Peyer's patch (tissue), 4 donors: ENCODE measurements at regions not wholly inside any gene's neighbourhood (a gene's known extent, or its start where the extent isn't known, plus 50 kb on each side); places are given as distances from the start of the nearest gene placed in this dataset.

Experiments used
- DNase-seq, 3 donors: peaks; one replicate each; pipeline ENCODE4 v3.0.0-alpha.2; 2017 to 2019
- H3K27ac ChIP-seq, 4 donors: fragments of 200-600 bp; sonication (generic); one replicate each; pipeline ENCODE4 v1.5.1; 2016 to 2019
- H3K27me3 ChIP-seq, 2 donors: fragments of 200-600 bp; sonication (generic); one replicate each; pipeline ENCODE4 v1.5.1; 2019
- H3K36me3 ChIP-seq, 3 donors: fragments of 200-600 bp; sonication (generic); one replicate each; pipeline ENCODE4 v1.5.1; 2016 to 2019
- H3K4me1 ChIP-seq, 4 donors: fragments of 200-600 bp; sonication (generic); one replicate each; pipeline ENCODE4 v1.5.1; 2016 to 2019
- H3K4me3 ChIP-seq, 4 donors: fragments of 200-600 bp; sonication (generic); 1 replicate in 3 of 4; 2 replicates in 1 of 4; pipeline ENCODE4 v1.5.1; 2016 to 2019; ENCODE audit warnings: mild to moderate bottlenecking in 1 of 4
- H3K9me3 ChIP-seq, 4 donors: fragments of 200-600 bp; sonication (generic); one replicate each; pipeline ENCODE4 v1.5.1; 2016 to 2019; ENCODE audit warnings: mild to moderate bottlenecking in 1 of 4
- CTCF ChIP-seq, 6 experiments: fragments of 450-650 bp in 4 of 6; fragments of 200-600 bp in 2 of 6; sonication (generic) in 1 of 6; IDR thresholded peaks; one replicate each; pipeline ENCODE4 v1.5.1; 2017 to 2019; ENCODE audit warnings: antibody characterized with exemption in 6 of 6, mild to moderate bottlenecking in 3 of 6, moderate library complexity in 1 of 6
- POLR2A ChIP-seq, 2 donors: fragments of 450-650 bp; IDR thresholded peaks; one replicate each; pipeline ENCODE4 v1.5.1; 2017; ENCODE audit warnings: antibody characterized with exemption in 2 of 2, mild to moderate bottlenecking in 2 of 2, moderate library complexity in 2 of 2

- Histone ChIP-seq H3K4me3 (no peak overlapping the region), H3K9me3 (no peaks in the 10 kb centered on the region), H3K27ac (no peak overlapping the region), H3K4me1 (no peaks in the 10 kb centered on the region), H3K27me3 (no peaks in the 10 kb centered on the region), H3K36me3 (no peaks in the 10 kb centered on the region)
- TF ChIP-seq CTCF (IDR thresholded peaks at IDR 0.05) = no peak
- TF ChIP-seq POLR2A (IDR thresholded peaks at IDR 0.05) = no peak
- no peak for DNase-seq
Observed at GRCh38 chr14:85907536-85907935, 377.6 kb downstream of the FLRT2 start.

GRCh38 chr14:85897808-85898207 lies 367.9 kb downstream of the FLRT2 start:
- no peaks in the 10 kb centered on the region for H3K27me3 ChIP-seq
- TF ChIP-seq CTCF (IDR thresholded peaks at IDR 0.05) (no peak), POLR2A (IDR thresholded peaks at IDR 0.05) (no peak)
- no peaks in the 10 kb centered on the region for H3K9me3 ChIP-seq
- no peak for DNase-seq
- no peaks in the 10 kb centered on the region for H3K4me1 ChIP-seq
- H3K36me3 ChIP-seq = no peaks in the 10 kb centered on the region
- no peak overlapping the region for H3K27ac ChIP-seq
- H3K4me3 ChIP-seq = no peak overlapping the region

DNA sequence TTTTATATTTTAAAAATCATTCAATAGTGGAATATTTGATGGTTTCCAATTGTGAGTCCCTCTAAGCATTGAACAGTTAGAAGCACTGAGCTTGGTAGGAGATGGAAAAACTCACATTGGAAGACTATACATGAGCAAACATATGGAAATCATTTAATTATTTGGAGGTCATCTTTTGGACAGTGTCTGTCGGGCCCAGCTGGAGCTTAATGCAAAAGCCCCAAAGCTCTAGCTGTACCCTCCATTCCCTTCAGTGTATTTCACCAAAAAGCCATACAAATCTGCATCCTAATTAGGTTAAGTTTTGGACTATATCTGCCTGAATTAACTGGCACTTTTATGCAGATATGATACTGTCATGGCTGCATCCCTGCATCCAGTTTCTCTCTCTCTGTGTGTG lies 365.7 kb downstream of the FLRT2 start:
- DNase-seq = no peak
- H3K27ac ChIP-seq = no peak overlapping the region
- H3K4me3 ChIP-seq = no peak overlapping the region
- H3K4me1 ChIP-seq = no peaks in the 10 kb centered on the region
- no peaks in the 10 kb centered on the region for H3K9me3 ChIP-seq
- TF ChIP-seq POLR2A (IDR thresholded peaks at IDR 0.05) = no peak
- H3K27me3 ChIP-seq = no peaks in the 10 kb centered on the region
- no peaks in the 10 kb centered on the region for H3K36me3 ChIP-seq

- no peaks in the 10 kb centered on the region for H3K4me1 ChIP-seq
Observed at GRCh38 chr14:85892251-85892650, 362.3 kb downstream of the FLRT2 start.

DNA sequence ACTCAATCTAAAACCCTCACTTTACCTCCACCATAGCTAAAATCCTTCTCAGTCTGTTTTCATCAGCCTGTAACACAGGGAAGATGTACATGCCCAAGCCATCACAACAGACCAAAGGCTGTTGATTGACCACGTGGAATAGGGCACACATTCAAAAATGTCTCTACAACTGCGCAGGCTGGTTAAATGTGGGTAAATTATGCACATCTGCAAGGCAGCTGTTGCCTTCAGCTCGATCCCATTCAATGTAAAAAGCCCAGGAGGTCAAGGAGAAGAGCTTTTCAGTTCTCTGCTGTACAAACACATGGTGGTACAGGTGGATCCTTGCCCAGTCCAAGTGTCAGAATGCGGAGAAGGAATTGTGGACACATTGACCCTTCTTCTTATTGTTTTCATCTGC lies 354.0 kb downstream of the FLRT2 start:
- no peak for TF ChIP-seq CTCF (IDR thresholded peaks at IDR 0.05)
- no peak for TF ChIP-seq POLR2A (IDR thresholded peaks at IDR 0.05)
- H3K4me3 ChIP-seq = no peak overlapping the region
- H3K36me3 ChIP-seq = no peaks in the 10 kb centered on the region
- H3K4me1 ChIP-seq = no peaks in the 10 kb centered on the region
- no peak for DNase-seq
- H3K27me3 ChIP-seq = no peaks in the 10 kb centered on the region
- no peak overlapping the region for H3K27ac ChIP-seq
- H3K9me3 ChIP-seq = no peaks in the 10 kb centered on the region

More at GRCh38 chr14:85892251-85892650, 362.3 kb downstream of the FLRT2 start:
- Histone ChIP-seq H3K27me3 (no peaks in the 10 kb centered on the region), H3K36me3 (no peaks in the 10 kb centered on the region), H3K9me3 (no peaks in the 10 kb centered on the region), H3K4me3 (no peak overlapping the region), H3K27ac (no peak overlapping the region)
- TF ChIP-seq POLR2A (IDR thresholded peaks at IDR 0.05) = no peak
- TF ChIP-seq CTCF (IDR thresholded peaks at IDR 0.05) = no peak
- DNase-seq = no peak

DNA sequence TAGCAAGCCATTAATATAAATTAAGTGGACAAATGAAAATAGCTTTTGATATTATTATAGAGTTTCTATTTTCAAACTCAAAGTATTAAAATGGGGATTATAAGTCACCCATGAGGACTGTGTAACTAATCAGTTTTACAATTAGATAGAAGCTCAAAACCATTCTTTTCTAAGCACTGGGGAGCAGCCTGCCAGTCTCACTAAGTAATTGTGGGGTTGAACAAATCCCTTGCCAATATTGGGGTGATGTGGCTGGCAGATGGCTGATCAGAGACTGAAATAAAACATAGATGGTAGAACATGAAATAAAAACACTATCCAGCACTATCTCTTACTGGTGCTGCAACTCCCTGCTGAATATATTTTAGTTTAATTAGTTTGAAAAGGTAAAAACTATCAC lies 353.2 kb downstream of the FLRT2 start:
- Histone ChIP-seq H3K27ac (no peak overlapping the region), H3K27me3 (no peaks in the 10 kb centered on the region), H3K36me3 (no peaks in the 10 kb centered on the region), H3K4me3 (no peak overlapping the region), H3K4me1 (no peaks in the 10 kb centered on the region), H3K9me3 (no peaks in the 10 kb centered on the region)
- DNase-seq = no peak
- TF ChIP-seq POLR2A (IDR thresholded peaks at IDR 0.05) (no peak), CTCF (IDR thresholded peaks at IDR 0.05) (no peak)
